ENCODE measurements at regions not wholly inside any gene's neighbourhood (a gene's known extent, or its start where the extent isn't known, plus 50 kb on each side); places are given as distances from the start of the nearest gene placed in this dataset.

GRCh38 chr15:38705436-38706219 is 141.0 kb upstream of the RASGRP1 start:
- H3K4me3 ChIP-seq (ENCODE audit: insufficient read depth, low read length, poor library complexity, severe bottlenecking) = no peak overlapping the region
- H3K9me2 ChIP-seq (replicated peaks; ENCODE audit: insufficient read depth, low read length) = no peaks in the 10 kb centered on the region
- H3K36me3 ChIP-seq (ENCODE audit: low read length) = no peaks in the 10 kb centered on the region
- no peaks in the 10 kb centered on the region for H3F3A ChIP-seq (ENCODE audit: insufficient read depth)
- H4K20me1 ChIP-seq (ENCODE audit: low read depth, low read length) = no peaks in the 10 kb centered on the region
- H2AFZ ChIP-seq (ENCODE audit: low read depth, low read length, severe bottlenecking) = no peak overlapping the region
- H3K79me2 ChIP-seq (ENCODE audit: insufficient read depth, low read length) = no peaks in the 10 kb centered on the region
- H3K9ac ChIP-seq (ENCODE audit: low read length) = no peak overlapping the region
- H3K27ac ChIP-seq (ENCODE audit: low read depth, low read length) = no peak overlapping the region
- H3K9me3 ChIP-seq (ENCODE audit: insufficient read depth, low read length) = no peaks in the 10 kb centered on the region
- no peak overlapping the region for H3K4me2 ChIP-seq (ENCODE audit: low read depth, low read length, poor library complexity, severe bottlenecking)
- H3K27me3 ChIP-seq (ENCODE audit: low read length) = no peaks in the 10 kb centered on the region
- TF ChIP-seq CTCF (IDR thresholded peaks at IDR 0.05; ENCODE audit: insufficient read depth, low read length, poor library complexity, severe bottlenecking) (no peak), EZH2phosphoT487 (conservative IDR thresholded peaks at IDR 0.05; ENCODE audit: low read length) (no peak)

- no peaks in the 10 kb centered on the region for H4K20me1 ChIP-seq (ENCODE audit: low read depth, low read length)
- no peak overlapping the region for H3K4me2 ChIP-seq (ENCODE audit: low read depth, low read length, poor library complexity, severe bottlenecking)
- no peaks in the 10 kb centered on the region for H3K9me2 ChIP-seq (replicated peaks; ENCODE audit: insufficient read depth, low read length)
- no peaks in the 10 kb centered on the region for H3K36me3 ChIP-seq (ENCODE audit: low read length)
- H3K27ac ChIP-seq (ENCODE audit: low read depth, low read length) = no peak overlapping the region
- H3K27me3 ChIP-seq (ENCODE audit: low read length) = no peaks in the 10 kb centered on the region
- H3K4me3 ChIP-seq (ENCODE audit: insufficient read depth, low read length, poor library complexity, severe bottlenecking) = no peak overlapping the region
- no peaks in the 10 kb centered on the region for H3K9me3 ChIP-seq (ENCODE audit: insufficient read depth, low read length)
- H3F3A ChIP-seq (ENCODE audit: insufficient read depth) = no peaks in the 10 kb centered on the region
- no peak overlapping the region for H3K9ac ChIP-seq (ENCODE audit: low read length)
- H3K79me2 ChIP-seq (ENCODE audit: insufficient read depth, low read length) = no peaks in the 10 kb centered on the region
- TF ChIP-seq EZH2phosphoT487 (conservative IDR thresholded peaks at IDR 0.05; ENCODE audit: low read length) = no peak
- TF ChIP-seq CTCF (IDR thresholded peaks at IDR 0.05; ENCODE audit: insufficient read depth, low read length, poor library complexity, severe bottlenecking) = no peak
- H2AFZ ChIP-seq (ENCODE audit: low read depth, low read length, severe bottlenecking) = no peak overlapping the region
Observed at GRCh38 chr15:38706956-38707355, 142.3 kb upstream of the RASGRP1 start.

GRCh38 chr15:38707802-38708671 is 143.4 kb upstream of the RASGRP1 start:
- no peak overlapping the region for H3K9ac ChIP-seq (ENCODE audit: low read length)
- no peaks in the 10 kb centered on the region for H3K9me2 ChIP-seq (replicated peaks; ENCODE audit: insufficient read depth, low read length)
- no peak for TF ChIP-seq EZH2phosphoT487 (conservative IDR thresholded peaks at IDR 0.05; ENCODE audit: low read length)
- peak; percentile 62 for TF ChIP-seq CTCF (IDR thresholded peaks at IDR 0.05; ENCODE audit: insufficient read depth, low read length, poor library complexity, severe bottlenecking)
- H3K4me3 ChIP-seq (ENCODE audit: insufficient read depth, low read length, poor library complexity, severe bottlenecking) = no peak overlapping the region
- no peak overlapping the region for H2AFZ ChIP-seq (ENCODE audit: low read depth, low read length, severe bottlenecking)
- H3K4me2 ChIP-seq (ENCODE audit: low read depth, low read length, poor library complexity, severe bottlenecking) = no peak overlapping the region
- H3K9me3 ChIP-seq (ENCODE audit: insufficient read depth, low read length) = no peaks in the 10 kb centered on the region
- no peaks in the 10 kb centered on the region for H3K27me3 ChIP-seq (ENCODE audit: low read length)
- H3K79me2 ChIP-seq (ENCODE audit: insufficient read depth, low read length) = no peaks in the 10 kb centered on the region
- no peaks in the 10 kb centered on the region for H3F3A ChIP-seq (ENCODE audit: insufficient read depth)
- H3K36me3 ChIP-seq (ENCODE audit: low read length) = no peaks in the 10 kb centered on the region
- H3K27ac ChIP-seq (ENCODE audit: low read depth, low read length) = no peak overlapping the region
- H4K20me1 ChIP-seq (ENCODE audit: low read depth, low read length) = no peaks in the 10 kb centered on the region

Measured in SU-DHL-6 (cell line).